PC-3 (cell line): ENCODE measurements at regions not wholly inside any gene's neighbourhood (a gene's known extent, or its start where the extent isn't known, plus 50 kb on each side); places are given as distances from the start of the nearest gene placed in this dataset.

ENCODE experiments used
- EZH2 ChIP-seq: fragments of 300-600 bp; sonication (generic); IDR thresholded peaks from one replicate; pipeline ENCODE4 v1.6.1; 2017; ENCODE audit warnings: antibody characterized with exemption, mild to moderate bottlenecking, low read length; ENCODE audit not compliant: unreplicated experiment
- EZH2phosphoT487 ChIP-seq: fragments of 300-600 bp; sonication (generic); IDR thresholded peaks from 2 replicates; pipeline ENCODE4 v1.6.1; 2018; ENCODE audit warnings: mild to moderate bottlenecking, antibody characterized with exemption, low read length, borderline replicate concordance

DNA sequence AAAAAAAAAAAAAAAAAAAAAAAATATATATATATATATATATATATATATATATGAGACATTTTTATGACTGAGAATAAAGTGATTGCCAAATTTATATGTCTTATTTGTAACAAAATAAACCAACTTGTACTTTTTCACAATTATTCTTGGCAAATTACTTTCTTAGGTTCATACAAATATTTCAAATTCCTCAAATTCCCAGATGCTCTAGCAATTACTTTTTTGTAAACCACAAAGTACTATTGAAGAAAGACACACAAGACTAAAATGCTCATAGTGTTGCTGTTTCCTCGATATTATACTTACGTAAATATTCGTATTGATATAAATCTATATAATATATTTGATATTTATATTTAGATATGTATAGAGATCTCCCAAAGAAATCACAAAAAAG, 390.0 kb downstream of the FAT4 start:
- TF ChIP-seq EZH2: no peak
- TF ChIP-seq EZH2phosphoT487: no peak
